HCT116 (cell line): ENCODE measurements at regions not wholly inside any gene's neighbourhood (a gene's known extent, or its start where the extent isn't known, plus 50 kb on each side); places are given as distances from the start of the nearest gene placed in this dataset.
"Not testable (repeated sequence)": the region's sequence is repeated elsewhere in the genome, so short reads cannot be mapped to it uniquely, and the experiment has no call there.

ENCODE experiments used
- ATAC-seq: fragments of 200-7000 bp; cut with Tn5 transposase; 2 replicates; pipeline ENCODE4 v1.9.1; 2020; ENCODE audit warnings: mild to moderate bottlenecking, moderate library complexity
- BruUV-seq: library from RNA; stranded (reverse); fragments of 400-500 nt; replicated peaks from 2 replicates; lab custom pipeline; 2021; lab: Mats Ljungman, UMichigan
- CTCF ChIA-PET: fragments of 300-600 bp; sonication (Branson Sonifier 250); formaldehyde crosslinking; loops from one replicate; lab custom pipeline; 2021; ENCODE audit warnings: antibody characterized with exemption; lab: Charles Lee
- POLR2A ChIA-PET: fragments of 300-600, 350-600 bp; sonication (Branson Sonifier 250); formaldehyde crosslinking; loops from one replicate; lab custom pipeline; 2021; ENCODE audit warnings: antibody characterized with exemption; lab: Charles Lee
- RAD21 ChIA-PET, 2 experiments: fragments of 300-600 bp; sonication (Branson Sonifier 250); formaldehyde crosslinking; loops; one replicate each; lab custom pipeline; 2023; ENCODE audit warnings: low total read pairs in 2 of 2; ENCODE audit not compliant: uncharacterized antibody in 2 of 2, unreplicated experiment in 2 of 2, low non-redundant PET in 1 of 2; lab: Charles Lee
- DNase-seq: peaks from one replicate; pipeline ENCODE4 v3.0.0-alpha.2; 2010; ENCODE audit warnings: low read depth, low spot score
- H2AFZ ChIP-seq: fragments of 200-600 bp; shearing (Covaris generic), sonication (generic); 2 replicates; pipeline ENCODE4 v1.6.1; 2017; ENCODE audit warnings: low read depth, mixed run types, mixed read lengths, antibody characterized with exemption, low read length; ENCODE audit not compliant: poor library complexity, severe bottlenecking
- H3K27ac ChIP-seq: 2 replicates; pipeline ENCODE4 v1.5.1; 2012; ENCODE audit warnings: low read depth, low read length
- H3K27me3 ChIP-seq: fragments of 200-600 bp; sonication (generic); 2 replicates; pipeline ENCODE4 v1.6.1; 2016; ENCODE audit warnings: mixed run types, low read length, mixed read lengths; ENCODE audit not compliant: insufficient read depth
- H3K36me3 ChIP-seq, 2 experiments: fragments of 200-500 bp in 1 of 2; fragments of 200-600 bp in 1 of 2; sonication (Bioruptor generic) in 1 of 2; sonication (generic) in 1 of 2; 2 replicates each; pipeline versions ENCODE4 v1.5.1 to v1.6.1; 2014 to 2016; ENCODE audit warnings: low read length in 2 of 2, inconsistent platforms in 1 of 2, mixed read lengths in 1 of 2, mixed run types in 1 of 2; ENCODE audit not compliant: insufficient read depth in 2 of 2, control insufficient read depth in 1 of 2
- H3K4me1 ChIP-seq, 2 experiments: fragments of 200-600 bp in 1 of 2; sonication (generic) in 1 of 2; 2 replicates each; pipeline versions ENCODE4 v1.5.1 to v1.6.1; 2012 to 2017; ENCODE audit warnings: low read length in 2 of 2, inconsistent platforms in 1 of 2, mild to moderate bottlenecking in 1 of 2, mixed read lengths in 1 of 2, mixed run types in 1 of 2, moderate library complexity in 1 of 2; ENCODE audit not compliant: insufficient read depth in 2 of 2, control insufficient read depth in 1 of 2
- H3K4me2 ChIP-seq: fragments of 200-600 bp; sonication (generic); 2 replicates; pipeline ENCODE4 v1.6.1; 2017; ENCODE audit warnings: mixed run types, low read length, mixed read lengths
- H3K4me3 ChIP-seq, 2 experiments: fragments of 200-600 bp in 1 of 2; sonication (generic) in 1 of 2; replicated peaks in 1 of 2; 2 replicates each; pipeline ENCODE4 v1.5.1; 2011 to 2016; ENCODE audit warnings: low read length in 2 of 2, control low read depth in 1 of 2, low read depth in 1 of 2, mild to moderate bottlenecking in 1 of 2, mixed read lengths in 1 of 2, mixed run types in 1 of 2
- H3K79me2 ChIP-seq: fragments of 200-600 bp; sonication (generic); 2 replicates; pipeline ENCODE4 v1.6.1; 2017; ENCODE audit warnings: mild to moderate bottlenecking, mixed run types, low read length, moderate library complexity, mixed read lengths; ENCODE audit not compliant: insufficient read depth
- H3K9ac ChIP-seq: fragments of 200-600 bp; sonication (generic); 2 replicates; pipeline ENCODE4 v1.6.1; 2016; ENCODE audit warnings: low read length, mixed read lengths
- H3K9me2 ChIP-seq: fragments of 200-600 bp; sonication (generic), shearing (Covaris generic); 2 replicates; pipeline ENCODE4 v1.6.1; 2017; ENCODE audit warnings: mixed run types, mild to moderate bottlenecking, moderate library complexity; ENCODE audit not compliant: insufficient read depth
- H3K9me3 ChIP-seq, 2 experiments: fragments of 200-500 bp in 1 of 2; fragments of 200-600 bp in 1 of 2; sonication (Bioruptor generic) in 1 of 2; sonication (generic) in 1 of 2; 2 replicates each; pipeline ENCODE4 v1.6.1; 2014 to 2017; ENCODE audit warnings: low read length in 2 of 2, mixed read lengths in 2 of 2, inconsistent platforms in 1 of 2, low read depth in 1 of 2, mild to moderate bottlenecking in 1 of 2, mixed run types in 1 of 2, moderate library complexity in 1 of 2; ENCODE audit not compliant: control insufficient read depth in 1 of 2, insufficient read depth in 1 of 2
- H4K20me1 ChIP-seq: fragments of 200-600 bp; sonication (generic), shearing (Covaris generic); 2 replicates; pipeline ENCODE4 v1.6.1; 2017; ENCODE audit warnings: mixed run types, mild to moderate bottlenecking, moderate library complexity; ENCODE audit not compliant: insufficient read depth
- CBX3 ChIP-seq: IDR thresholded peaks from 2 replicates; pipeline ENCODE4 v1.6.1; 2012; ENCODE audit warnings: low read depth
- CEBPB ChIP-seq: IDR thresholded peaks from 2 replicates; pipeline ENCODE4 v1.6.1; 2012; ENCODE audit warnings: low read depth
- EGR1 ChIP-seq: IDR thresholded peaks from 2 replicates; pipeline ENCODE4 v1.6.1; 2012; ENCODE audit warnings: low read depth
- ELF1 ChIP-seq: IDR thresholded peaks from 2 replicates; pipeline ENCODE4 v1.6.1; 2012; ENCODE audit warnings: low read depth, borderline replicate concordance
- EZH2 ChIP-seq: fragments of 200-600 bp; sonication (generic); IDR thresholded peaks from 2 replicates; pipeline ENCODE4 v1.6.1; 2017; ENCODE audit warnings: antibody characterized with exemption, mixed run types
- POLR2A ChIP-seq: IDR thresholded peaks from 2 replicates; pipeline ENCODE4 v1.7.0; 2011; ENCODE audit warnings: borderline replicate concordance; ENCODE audit not compliant: insufficient read depth, insufficient read length; ENCODE audit errors: extremely low read depth
- POLR2AphosphoS5 ChIP-seq: IDR thresholded peaks from 2 replicates; pipeline ENCODE4 v1.6.1; 2011; ENCODE audit warnings: mild to moderate bottlenecking, low read depth, low read length, moderate library complexity
- RAD21 ChIP-seq: IDR thresholded peaks from 2 replicates; pipeline ENCODE4 v1.6.1; 2012; ENCODE audit warnings: low read depth, mild to moderate bottlenecking
- SP1 ChIP-seq: IDR thresholded peaks from 2 replicates; pipeline ENCODE4 v1.6.1; 2012; ENCODE audit warnings: low read depth
- SRF ChIP-seq: IDR thresholded peaks from 2 replicates; pipeline ENCODE4 v1.6.1; 2012; ENCODE audit warnings: low read depth
- TCF7L2 ChIP-seq: IDR thresholded peaks from 2 replicates; pipeline ENCODE4 v1.7.0; 2011; ENCODE audit warnings: borderline replicate concordance, inconsistent platforms; ENCODE audit not compliant: insufficient read depth, insufficient read length; ENCODE audit errors: extremely low read depth
- ZFX ChIP-seq: fragments of 450-650 bp; IDR thresholded peaks from 2 replicates; pipeline ENCODE4 v1.6.1; 2017
- intact Hi-C: fragments of 100-400 bp; cut with micrococcal nuclease; formaldehyde crosslinking; loops from 2 replicates; pipeline ENCODE4 v1.10.0; 2022
- TF ChIP-seq, protein P1 (sequence below): IDR thresholded peaks from 2 replicates; pipeline ENCODE4 v1.6.1; 2012
- TF ChIP-seq, protein P2 (sequence below): IDR thresholded peaks from 2 replicates; pipeline ENCODE4 v1.6.1; 2012
- TF ChIP-seq, protein P3 (sequence below), 3 experiments: fragments of 200-600 bp in 1 of 3; sonication (generic) in 1 of 3; IDR thresholded peaks in 2 of 3; conservative IDR thresholded peaks in 1 of 3; 2 replicates each; pipeline ENCODE4 v1.5.1; 2012 to 2017; ENCODE audit warnings: low read depth in 2 of 3, low read length in 2 of 3, antibody characterized with exemption in 1 of 3, borderline replicate concordance in 1 of 3, control low read depth in 1 of 3, mild to moderate bottlenecking in 1 of 3, mixed read lengths in 1 of 3, mixed run types in 1 of 3, moderate library complexity in 1 of 3; ENCODE audit not compliant: insufficient read depth in 1 of 3

GRCh38 chr11:90698238-90698637 lies 475.4 kb upstream of the CHORDC1 start:
- H3K36me3 ChIP-seq: no peaks in the 10 kb centered on the region
- DNase-seq (no peak), ATAC-seq (no peak)
- no peak overlapping the region for H3K9ac ChIP-seq
- no peaks in the 10 kb centered on the region for H3K4me1 ChIP-seq
- peaks cover 0 to 8% of the 10 kb centered on the region in 2 experiments; a peak in 2 of 4 replicates for H3K9me3 ChIP-seq
- no peaks in the 10 kb centered on the region for H3K9me2 ChIP-seq
- H2AFZ ChIP-seq: no peak overlapping the region
- intact Hi-C loops: no loop called here
- H3K79me2 ChIP-seq: no peaks in the 10 kb centered on the region
- H3K4me2 ChIP-seq: no peak overlapping the region
- TF ChIP-seq CBX3: no peak
- TF ChIP-seq ELF1: no peak
- TF ChIP-seq TCF7L2: no peak
- no peak overlapping the region for H3K4me3 ChIP-seq
- no peaks in the 10 kb centered on the region for H4K20me1 ChIP-seq
- ChIA-PET POLR2A (no interaction called here), CTCF (no interaction called here), RAD21 (no interaction called here)
- no peaks in the 10 kb centered on the region for H3K27me3 ChIP-seq
- no TSS peak for BruUV-seq
- H3K27ac ChIP-seq: no peak overlapping the region

DNA sequence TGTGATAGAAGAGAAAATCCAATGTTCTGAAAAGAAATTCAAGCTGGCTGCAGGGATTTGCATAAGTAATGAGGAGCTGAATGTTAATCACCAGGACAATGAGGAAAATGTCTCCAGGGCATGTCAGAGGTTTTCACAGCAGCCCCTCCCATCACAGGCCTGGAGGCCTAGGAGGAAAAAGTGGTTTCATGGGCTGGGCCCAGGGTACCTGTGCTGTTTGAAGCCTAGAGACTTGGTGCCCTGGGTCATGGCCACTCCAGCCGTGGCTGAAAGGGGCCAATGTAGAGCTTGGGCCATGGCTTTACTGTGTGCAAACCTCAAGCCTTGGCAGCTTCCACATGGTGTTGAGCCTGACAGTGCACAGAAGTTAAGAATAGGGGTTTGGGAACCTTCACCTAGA lies 452.6 kb upstream of the CHORDC1 start:
- CTCF ChIA-PET, H3K9me3 ChIP-seq, H3K9me2 ChIP-seq, ATAC-seq, POLR2A ChIA-PET, H3K4me2 ChIP-seq, H3K36me3 ChIP-seq, H4K20me1 ChIP-seq, H3K4me1 ChIP-seq, intact Hi-C loops, DNase-seq, H2AFZ ChIP-seq, BruUV-seq, RAD21 ChIA-PET, H3K27me3 ChIP-seq, H3K4me3 ChIP-seq, H3K9ac ChIP-seq, H3K27ac ChIP-seq, H3K79me2 ChIP-seq: not testable (repeated sequence)

GRCh38 chr11:90669094-90669493 lies 446.2 kb upstream of the CHORDC1 start:
- Histone ChIP-seq H3K9me2 (no peaks in the 10 kb centered on the region), H4K20me1 (no peaks in the 10 kb centered on the region), H3K27ac (no peak overlapping the region), H3K4me2 (no peak overlapping the region), H2AFZ (no peak overlapping the region), H3K27me3 (no peaks in the 10 kb centered on the region), H3K4me3 (no peak overlapping the region), H3K9me3 (peaks cover 3 to 4% of the 10 kb centered on the region in 2 experiments; a peak in 2 of 4 replicates), H3K79me2 (no peaks in the 10 kb centered on the region), H3K4me1 (no peaks in the 10 kb centered on the region), H3K36me3 (no peaks in the 10 kb centered on the region), H3K9ac (no peak overlapping the region)
- DNase-seq (no peak), ATAC-seq (no peak)
- intact Hi-C loops: no loop called here
- ChIA-PET CTCF (no interaction called here), RAD21 (no interaction called here), POLR2A (no interaction called here)
- no TSS peak for BruUV-seq
- TF ChIP-seq ZFX (no peak), POLR2AphosphoS5 (no peak), SRF (no peak), EGR1 (no peak), SP1 (no peak), CBX3 (no peak), CEBPB (no peak), POLR2A (no peak), EZH2 (no peak), RAD21 (no peak)
- TF ChIP-seq, protein P1, sequence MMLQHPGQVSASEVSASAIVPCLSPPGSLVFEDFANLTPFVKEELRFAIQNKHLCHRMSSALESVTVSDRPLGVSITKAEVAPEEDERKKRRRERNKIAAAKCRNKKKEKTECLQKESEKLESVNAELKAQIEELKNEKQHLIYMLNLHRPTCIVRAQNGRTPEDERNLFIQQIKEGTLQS: no peak
- TF ChIP-seq, protein P2, sequence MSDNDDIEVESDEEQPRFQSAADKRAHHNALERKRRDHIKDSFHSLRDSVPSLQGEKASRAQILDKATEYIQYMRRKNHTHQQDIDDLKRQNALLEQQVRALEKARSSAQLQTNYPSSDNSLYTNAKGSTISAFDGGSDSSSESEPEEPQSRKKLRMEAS: no peak
- TF ChIP-seq, protein P3, sequence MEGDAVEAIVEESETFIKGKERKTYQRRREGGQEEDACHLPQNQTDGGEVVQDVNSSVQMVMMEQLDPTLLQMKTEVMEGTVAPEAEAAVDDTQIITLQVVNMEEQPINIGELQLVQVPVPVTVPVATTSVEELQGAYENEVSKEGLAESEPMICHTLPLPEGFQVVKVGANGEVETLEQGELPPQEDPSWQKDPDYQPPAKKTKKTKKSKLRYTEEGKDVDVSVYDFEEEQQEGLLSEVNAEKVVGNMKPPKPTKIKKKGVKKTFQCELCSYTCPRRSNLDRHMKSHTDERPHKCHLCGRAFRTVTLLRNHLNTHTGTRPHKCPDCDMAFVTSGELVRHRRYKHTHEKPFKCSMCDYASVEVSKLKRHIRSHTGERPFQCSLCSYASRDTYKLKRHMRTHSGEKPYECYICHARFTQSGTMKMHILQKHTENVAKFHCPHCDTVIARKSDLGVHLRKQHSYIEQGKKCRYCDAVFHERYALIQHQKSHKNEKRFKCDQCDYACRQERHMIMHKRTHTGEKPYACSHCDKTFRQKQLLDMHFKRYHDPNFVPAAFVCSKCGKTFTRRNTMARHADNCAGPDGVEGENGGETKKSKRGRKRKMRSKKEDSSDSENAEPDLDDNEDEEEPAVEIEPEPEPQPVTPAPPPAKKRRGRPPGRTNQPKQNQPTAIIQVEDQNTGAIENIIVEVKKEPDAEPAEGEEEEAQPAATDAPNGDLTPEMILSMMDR (IDR thresholded peaks at IDR 0.05 in 2 of 3, conservative IDR thresholded peaks at IDR 0.05 in 1 of 3; ENCODE audit: borderline replicate concordance in 1 of 3, insufficient read depth in 1 of 3, low read depth in 2 of 3, low read length in 2 of 3): no peak
